ENCODE measurements at regions not wholly inside any gene's neighbourhood (a gene's known extent, or its start where the extent isn't known, plus 50 kb on each side); places are given as distances from the start of the nearest gene placed in this dataset.

GRCh38 chr17:6347776-6348175, 87.1 kb downstream of the AIPL1 start:
- Histone ChIP-seq H3K36me3 (ENCODE audit: control insufficient read depth, insufficient read depth, low read length) (no peaks in the 10 kb centered on the region), H4K20me1 (replicated peaks; ENCODE audit: control insufficient read depth, insufficient read depth, low read length) (no peaks in the 10 kb centered on the region), H3K9me1 (ENCODE audit: control insufficient read depth, insufficient read depth, low read length) (no peaks in the 10 kb centered on the region), H3K79me2 (ENCODE audit: control insufficient read depth, insufficient read depth, low read length) (no peaks in the 10 kb centered on the region), H3K4me3 (no peak overlapping the region), H3K4me1 (replicated peaks in 1 of 2; ENCODE audit: control insufficient read depth in 2 of 2, insufficient read depth in 2 of 2, low read length in 2 of 2) (no peaks in the 10 kb centered on the region), H3K27me3 (ENCODE audit: control insufficient read depth in 2 of 2, insufficient read depth in 2 of 2, low read length in 2 of 2) (no peaks in the 10 kb centered on the region; a peak in 1 of 5 replicates), H3K9ac (ENCODE audit: insufficient read depth in 1 of 2, low read depth in 2 of 2, low read length in 2 of 2) (no peak overlapping the region), H2AFZ (ENCODE audit: low read depth, low read length) (no peak overlapping the region), H3K27ac (ENCODE audit: extremely low read depth, low read depth, low read length) (no peak overlapping the region), H3K9me3 (replicated peaks; ENCODE audit: control insufficient read depth, insufficient read depth, low read depth, low read length) (no peaks in the 10 kb centered on the region), H3K4me2 (ENCODE audit: insufficient read depth, low read length) (no peak overlapping the region)
- POLR2A ChIA-PET, result interaction anchor here (0.6 kb wide), 1 partner anchor 26 kb away, joined by 3 read pairs; no protein-coding TSS in a partner anchor
- BruUV-seq (replicated peaks), result no TSS peak
- 3% methylated on average over 4 of the region's 4 CpGs for WGBS (ENCODE audit: insufficient coverage, low coverage, missing lambda C conversion rate)
- intact Hi-C loops (cut with micrococcal nuclease) (no loop called here), in situ Hi-C loops (cut with MboI) (no loop called here)
- DNase-seq (ENCODE audit: extremely low read depth in 1 of 4, low spot score in 3 of 4), result no peak
- FAIRE-seq, result no peak
- no peak for ATAC-seq
- CTCF ChIA-PET (ENCODE audit: low intra/inter-chr PET ratio), result no interaction called here
- TF ChIP-seq CSDE1 (IDR thresholded peaks at IDR 0.05) (no peak), JUND (IDR thresholded peaks at IDR 0.05; ENCODE audit: borderline replicate concordance, low read depth, low read length) (no peak), JUND (tag; IDR thresholded peaks at IDR 0.05; ENCODE audit: borderline replicate concordance, low read depth, low read length) (no peak), HDAC8 (tag; IDR thresholded peaks at IDR 0.05) (no peak), ZNF764 (CRISPR knock-in tag; IDR thresholded peaks at IDR 0.05; ENCODE audit: low read depth) (no peak), ZNF41 (CRISPR knock-in tag; conservative IDR thresholded peaks at IDR 0.05) (no peak), CHD2 (IDR thresholded peaks at IDR 0.05; ENCODE audit: low read depth, low read length) (no peak), ZNF592 (IDR thresholded peaks at IDR 0.05) (no peak), CHCHD3 (CRISPR knock-in tag; IDR thresholded peaks at IDR 0.05) (no peak), ZNF143 (CRISPR knock-in tag; IDR thresholded peaks at IDR 0.05) (no peak), FOXP4 (CRISPR knock-in tag; IDR thresholded peaks at IDR 0.05; ENCODE audit: borderline replicate concordance) (no peak), UBTF (IDR thresholded peaks at IDR 0.05; ENCODE audit: borderline replicate concordance in 1 of 2, low read depth in 2 of 2, low read length in 2 of 2) (no peak), POLR3G (IDR thresholded peaks at IDR 0.05; ENCODE audit: extremely low read depth, insufficient read length, insufficient replicate concordance) (no peak), ZNF354B (CRISPR knock-in tag; IDR thresholded peaks at IDR 0.05) (no peak), ZNF77 (CRISPR knock-in tag; IDR thresholded peaks at IDR 0.05) (no peak)

All from K562 (cell line).